ENCODE measurements at regions not wholly inside any gene's neighbourhood (a gene's known extent, or its start where the extent isn't known, plus 50 kb on each side); places are given as distances from the start of the nearest gene placed in this dataset.

GRCh38 chr19:27694361-27695055 is 1518.4 kb downstream of the UQCRFS1 start:
- no peak for DNase-seq

- no peak for DNase-seq
These were observed 1521.0 kb downstream of the UQCRFS1 start for GRCh38 chr19:27691991-27692390.

- DNase-seq: no peak
These were observed 1523.2 kb downstream of the UQCRFS1 start for GRCh38 chr19:27689734-27690241.

- DNase-seq: no peak
These were observed 1528.7 kb downstream of the UQCRFS1 start for GRCh38 chr19:27684293-27684692.

GRCh38 chr19:27681972-27682371 is 1531.0 kb downstream of the UQCRFS1 start:
- DNase-seq: no peak

GRCh38 chr19:27679905-27680304 is 1533.0 kb downstream of the UQCRFS1 start:
- no peak for DNase-seq

- DNase-seq: no peak
These were observed 1533.6 kb downstream of the UQCRFS1 start for GRCh38 chr19:27679399-27679798.

- no peak for DNase-seq
These were observed 1536.1 kb downstream of the UQCRFS1 start for GRCh38 chr19:27676877-27677276.

- DNase-seq: no peak
These were observed 1536.6 kb downstream of the UQCRFS1 start for GRCh38 chr19:27676334-27676733.

- no peak for DNase-seq
These were observed 1537.2 kb downstream of the UQCRFS1 start for GRCh38 chr19:27675771-27676170.

- DNase-seq: no peak
These were observed 1538.2 kb downstream of the UQCRFS1 start for GRCh38 chr19:27674701-27675100.

GRCh38 chr19:27673986-27674385 is 1539.0 kb downstream of the UQCRFS1 start:
- DNase-seq: no peak

GRCh38 chr19:27672309-27673047 is 1540.5 kb downstream of the UQCRFS1 start:
- no peak for DNase-seq

GRCh38 chr19:27671876-27672275 is 1541.1 kb downstream of the UQCRFS1 start:
- no peak for DNase-seq

- DNase-seq: no peak
These were observed 1552.5 kb downstream of the UQCRFS1 start for GRCh38 chr19:27660428-27660827.

- DNase-seq: no peak
These were observed 1555.5 kb downstream of the UQCRFS1 start for GRCh38 chr19:27657271-27658051.

GRCh38 chr19:27654266-27654990 is 1558.5 kb downstream of the UQCRFS1 start:
- no peak for DNase-seq

- no peak for DNase-seq
These were observed 1560.2 kb downstream of the UQCRFS1 start for GRCh38 chr19:27652796-27653195.

GRCh38 chr19:27652281-27652680 is 1560.7 kb downstream of the UQCRFS1 start:
- no peak for DNase-seq

- no peak for DNase-seq
These were observed 1565.5 kb downstream of the UQCRFS1 start for GRCh38 chr19:27647423-27647822.

- no peak for DNase-seq
These were observed 1577.5 kb downstream of the UQCRFS1 start for GRCh38 chr19:27635401-27635800.

GRCh38 chr19:27618006-27618405 is 1594.9 kb downstream of the UQCRFS1 start:
- DNase-seq: no peak

GRCh38 chr19:27580906-27581305 is 1632.0 kb downstream of the UQCRFS1 start:
- DNase-seq: no peak
